Panc1 (cell line): ENCODE measurements at regions not wholly inside any gene's neighbourhood (a gene's known extent, or its start where the extent isn't known, plus 50 kb on each side); places are given as distances from the start of the nearest gene placed in this dataset.

ENCODE experiments used
- ATAC-seq: fragments of 200-7000 bp; cut with Tn5 transposase; 2 replicates; pipeline ENCODE4 v1.9.1; 2020; ENCODE audit warnings: mild to moderate bottlenecking, moderate library complexity
- BruUV-seq: library from RNA; stranded (reverse); fragments of 400-500 nt; replicated peaks from 2 replicates; lab custom pipeline; 2021; lab: Mats Ljungman, UMichigan
- CTCF ChIA-PET: fragments of 300-600 bp; sonication (Branson Sonifier 250); formaldehyde crosslinking; loops from one replicate; lab custom pipeline; 2022; ENCODE audit warnings: antibody characterized with exemption; lab: Charles Lee
- POLR2A ChIA-PET: fragments of 300-600 bp; sonication (Branson Sonifier 250); formaldehyde crosslinking; loops from one replicate; lab custom pipeline; 2022; ENCODE audit warnings: antibody characterized with exemption; lab: Charles Lee
- DNase-seq: peaks from one replicate; pipeline ENCODE4 v3.0.0-alpha.2; 2010; ENCODE audit warnings: low read depth, low spot score
- H3K27ac ChIP-seq: 2 replicates; pipeline ENCODE4 v1.5.1; 2011; ENCODE audit warnings: mild to moderate bottlenecking, low read length, inconsistent platforms
- H3K27me3 ChIP-seq: fragments of 200-500 bp; sonication (Bioruptor generic); 2 replicates; pipeline ENCODE4 v1.6.0; 2014; ENCODE audit warnings: low read length, inconsistent platforms; ENCODE audit not compliant: control insufficient read depth, insufficient read depth
- H3K36me3 ChIP-seq: fragments of 200-500 bp; sonication (Bioruptor generic); 2 replicates; pipeline ENCODE4 v1.5.1; 2014; ENCODE audit warnings: inconsistent platforms, mild to moderate bottlenecking, low read length, moderate library complexity; ENCODE audit not compliant: control insufficient read depth, insufficient read depth
- H3K4me1 ChIP-seq: 2 replicates; pipeline ENCODE4 v1.5.1; 2011; ENCODE audit warnings: inconsistent platforms, mild to moderate bottlenecking, low read length, moderate library complexity; ENCODE audit not compliant: control insufficient read depth, insufficient read depth
- H3K4me3 ChIP-seq, 2 experiments: 2 replicates each; pipeline ENCODE4 v1.5.1; 2011 to 2012; ENCODE audit warnings: low read depth in 2 of 2, low read length in 2 of 2, mild to moderate bottlenecking in 2 of 2, inconsistent platforms in 1 of 2, moderate library complexity in 1 of 2
- H3K9me3 ChIP-seq: fragments of 200-500 bp; sonication (Bioruptor generic); 2 replicates; pipeline ENCODE4 v1.5.1; 2014; ENCODE audit warnings: low read depth, mild to moderate bottlenecking, inconsistent platforms, low read length, moderate library complexity; ENCODE audit not compliant: control insufficient read depth, insufficient read depth
- POLR2AphosphoS5 ChIP-seq: IDR thresholded peaks from 2 replicates; pipeline ENCODE4 v1.6.1; 2012; ENCODE audit warnings: mild to moderate bottlenecking, low read depth, low read length, moderate library complexity
- SIN3A ChIP-seq: IDR thresholded peaks from 2 replicates; pipeline ENCODE4 v1.6.1; 2012; ENCODE audit warnings: low read depth, mild to moderate bottlenecking, low read length, moderate library complexity, borderline replicate concordance; ENCODE audit not compliant: insufficient read depth
- TCF7L2 ChIP-seq: IDR thresholded peaks from 2 replicates; pipeline ENCODE4 v1.6.1; 2011; ENCODE audit warnings: mild to moderate bottlenecking, low read depth, low read length, inconsistent platforms
- in situ Hi-C: cut with HindIII; loops from 2 replicates; pipeline ENCODE4 v1.10.0; 2016; ENCODE audit warnings: low sequenced_read_pairs, low pct_unique_long_range_greater_than_20kb
- intact Hi-C: fragments of 100-400 bp; cut with micrococcal nuclease; formaldehyde crosslinking; loops from one replicate; pipeline ENCODE4 v1.10.0; 2022; ENCODE audit not compliant: unreplicated experiment
- TF ChIP-seq, protein P1 (sequence below): fragments of 450-650 bp; IDR thresholded peaks from 2 replicates; pipeline ENCODE4 v1.5.1; 2017; ENCODE audit warnings: mild to moderate bottlenecking
- TF ChIP-seq, protein P2 (sequence below), 2 experiments: IDR thresholded peaks; 2 replicates each; pipeline ENCODE4 v1.6.1; 2011 to 2012; ENCODE audit warnings: low read depth in 2 of 2, control low read depth in 1 of 2, low read length in 1 of 2, mild to moderate bottlenecking in 1 of 2, moderate library complexity in 1 of 2; ENCODE audit not compliant: insufficient read depth in 1 of 2

DNA sequence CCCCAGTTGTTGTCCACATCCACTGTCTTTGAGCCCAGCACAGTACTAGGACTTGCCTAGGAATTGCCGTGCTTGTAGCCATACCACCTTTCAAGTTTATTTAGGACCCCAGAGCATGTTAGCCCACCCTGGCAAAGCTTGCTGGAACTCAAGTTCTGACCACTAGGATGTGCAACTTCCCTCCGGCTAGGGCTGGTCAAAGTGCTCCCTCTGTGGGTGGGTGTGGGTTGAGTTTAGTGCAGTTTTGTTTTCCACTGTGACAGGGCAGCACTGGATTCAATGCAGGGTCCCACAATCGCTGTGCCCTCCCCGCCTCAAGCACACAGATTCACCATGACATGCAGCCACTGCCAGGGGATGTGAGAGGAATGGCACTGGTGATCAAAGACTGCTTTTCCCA lies 96.0 kb downstream of the RASGEF1B start:
- POLR2A ChIA-PET = no interaction called here

DNA sequence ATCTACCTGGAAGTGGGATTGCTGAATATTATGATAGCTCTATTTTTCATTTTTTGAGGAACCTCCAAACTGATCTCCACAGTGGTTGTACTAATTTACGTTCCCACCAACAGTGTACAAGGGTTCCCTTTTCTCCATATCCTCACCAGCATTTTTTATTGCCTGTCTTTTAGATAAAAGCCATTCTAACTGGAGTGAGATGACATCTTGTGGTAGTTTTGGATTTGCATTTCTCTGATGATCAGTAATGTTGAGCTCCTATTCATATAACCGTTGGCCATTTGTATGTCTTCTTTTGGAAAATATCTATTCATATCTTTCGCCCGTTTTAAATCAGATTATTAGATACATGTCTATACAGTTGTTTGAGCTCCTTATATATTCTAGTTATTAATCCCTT lies 101.8 kb downstream of the RASGEF1B start:
- TF ChIP-seq, protein P1, sequence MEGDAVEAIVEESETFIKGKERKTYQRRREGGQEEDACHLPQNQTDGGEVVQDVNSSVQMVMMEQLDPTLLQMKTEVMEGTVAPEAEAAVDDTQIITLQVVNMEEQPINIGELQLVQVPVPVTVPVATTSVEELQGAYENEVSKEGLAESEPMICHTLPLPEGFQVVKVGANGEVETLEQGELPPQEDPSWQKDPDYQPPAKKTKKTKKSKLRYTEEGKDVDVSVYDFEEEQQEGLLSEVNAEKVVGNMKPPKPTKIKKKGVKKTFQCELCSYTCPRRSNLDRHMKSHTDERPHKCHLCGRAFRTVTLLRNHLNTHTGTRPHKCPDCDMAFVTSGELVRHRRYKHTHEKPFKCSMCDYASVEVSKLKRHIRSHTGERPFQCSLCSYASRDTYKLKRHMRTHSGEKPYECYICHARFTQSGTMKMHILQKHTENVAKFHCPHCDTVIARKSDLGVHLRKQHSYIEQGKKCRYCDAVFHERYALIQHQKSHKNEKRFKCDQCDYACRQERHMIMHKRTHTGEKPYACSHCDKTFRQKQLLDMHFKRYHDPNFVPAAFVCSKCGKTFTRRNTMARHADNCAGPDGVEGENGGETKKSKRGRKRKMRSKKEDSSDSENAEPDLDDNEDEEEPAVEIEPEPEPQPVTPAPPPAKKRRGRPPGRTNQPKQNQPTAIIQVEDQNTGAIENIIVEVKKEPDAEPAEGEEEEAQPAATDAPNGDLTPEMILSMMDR = no peak; the same call in 1 of the 2 replicates
- TF ChIP-seq SIN3A (no peak), POLR2AphosphoS5 (no peak), TCF7L2 (no peak)
- TF ChIP-seq, protein P2, sequence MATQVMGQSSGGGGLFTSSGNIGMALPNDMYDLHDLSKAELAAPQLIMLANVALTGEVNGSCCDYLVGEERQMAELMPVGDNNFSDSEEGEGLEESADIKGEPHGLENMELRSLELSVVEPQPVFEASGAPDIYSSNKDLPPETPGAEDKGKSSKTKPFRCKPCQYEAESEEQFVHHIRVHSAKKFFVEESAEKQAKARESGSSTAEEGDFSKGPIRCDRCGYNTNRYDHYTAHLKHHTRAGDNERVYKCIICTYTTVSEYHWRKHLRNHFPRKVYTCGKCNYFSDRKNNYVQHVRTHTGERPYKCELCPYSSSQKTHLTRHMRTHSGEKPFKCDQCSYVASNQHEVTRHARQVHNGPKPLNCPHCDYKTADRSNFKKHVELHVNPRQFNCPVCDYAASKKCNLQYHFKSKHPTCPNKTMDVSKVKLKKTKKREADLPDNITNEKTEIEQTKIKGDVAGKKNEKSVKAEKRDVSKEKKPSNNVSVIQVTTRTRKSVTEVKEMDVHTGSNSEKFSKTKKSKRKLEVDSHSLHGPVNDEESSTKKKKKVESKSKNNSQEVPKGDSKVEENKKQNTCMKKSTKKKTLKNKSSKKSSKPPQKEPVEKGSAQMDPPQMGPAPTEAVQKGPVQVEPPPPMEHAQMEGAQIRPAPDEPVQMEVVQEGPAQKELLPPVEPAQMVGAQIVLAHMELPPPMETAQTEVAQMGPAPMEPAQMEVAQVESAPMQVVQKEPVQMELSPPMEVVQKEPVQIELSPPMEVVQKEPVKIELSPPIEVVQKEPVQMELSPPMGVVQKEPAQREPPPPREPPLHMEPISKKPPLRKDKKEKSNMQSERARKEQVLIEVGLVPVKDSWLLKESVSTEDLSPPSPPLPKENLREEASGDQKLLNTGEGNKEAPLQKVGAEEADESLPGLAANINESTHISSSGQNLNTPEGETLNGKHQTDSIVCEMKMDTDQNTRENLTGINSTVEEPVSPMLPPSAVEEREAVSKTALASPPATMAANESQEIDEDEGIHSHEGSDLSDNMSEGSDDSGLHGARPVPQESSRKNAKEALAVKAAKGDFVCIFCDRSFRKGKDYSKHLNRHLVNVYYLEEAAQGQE (IDR thresholded peaks at IDR 0.05; ENCODE audit: insufficient read depth in 1 of 2, low read depth in 2 of 2, low read length in 1 of 2) = no peak
- DNase-seq (no peak), ATAC-seq (no peak)
- Histone ChIP-seq H3K27ac (no peak overlapping the region), H3K4me3 (no peak overlapping the region), H3K27me3 (no peaks in the 10 kb centered on the region), H3K9me3 (no peaks in the 10 kb centered on the region), H3K4me1 (no peaks in the 10 kb centered on the region), H3K36me3 (no peaks in the 10 kb centered on the region)
- CTCF ChIA-PET = no interaction called here
- BruUV-seq = no TSS peak
- POLR2A ChIA-PET = no interaction called here
- in situ Hi-C loops (no loop called here), intact Hi-C loops (no loop called here)

More for the DNA sequence above, 96.0 kb downstream of the RASGEF1B start:
- BruUV-seq = no TSS peak
- Histone ChIP-seq H3K27me3 (no peaks in the 10 kb centered on the region), H3K4me1 (no peaks in the 10 kb centered on the region), H3K27ac (no peak overlapping the region), H3K9me3 (no peaks in the 10 kb centered on the region), H3K4me3 (no peak overlapping the region), H3K36me3 (no peaks in the 10 kb centered on the region)
- CTCF ChIA-PET = no interaction called here
- ATAC-seq (no peak), DNase-seq (no peak)
- TF ChIP-seq, protein P1 = no peak
- TF ChIP-seq SIN3A (no peak), POLR2AphosphoS5 (no peak), TCF7L2 (no peak)
- TF ChIP-seq, protein P2 (IDR thresholded peaks at IDR 0.05; ENCODE audit: insufficient read depth in 1 of 2, low read depth in 2 of 2, low read length in 1 of 2) = no peak
- in situ Hi-C loops = no loop called here
- intact Hi-C loops = no loop called here
